ENCODE measurements at regions not wholly inside any gene's neighbourhood (a gene's known extent, or its start where the extent isn't known, plus 50 kb on each side); places are given as distances from the start of the nearest gene placed in this dataset.
"Not testable (repeated sequence)": the region's sequence is repeated elsewhere in the genome, so short reads cannot be mapped to it uniquely, and the experiment has no call there.

GRCh38 chr16:52787709-52788108 lies 240.8 kb upstream of the TOX3 start:
- DNase-seq (ENCODE audit: low read depth): no peak

GRCh38 chr16:52786091-52786490 lies 239.1 kb upstream of the TOX3 start:
- no peak for DNase-seq (ENCODE audit: low read depth)

DNA sequence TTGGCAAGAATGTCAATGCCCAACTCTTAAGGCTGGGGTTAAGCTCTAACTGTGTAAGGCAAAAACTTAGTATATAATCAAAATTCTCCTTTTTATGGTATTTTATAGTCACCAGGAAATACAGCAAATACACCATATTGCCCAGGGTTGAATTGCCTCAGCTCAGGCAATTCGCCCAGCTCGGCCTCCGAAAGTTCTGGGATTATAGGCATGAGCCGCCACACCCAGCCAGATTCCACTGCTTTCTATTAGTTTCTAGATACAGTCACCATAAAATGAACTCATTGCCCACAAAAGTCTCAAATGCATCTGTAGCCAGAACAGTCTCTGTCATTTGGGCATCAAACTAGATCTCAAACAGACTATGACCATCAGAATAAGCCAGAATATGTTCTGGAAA lies 238.7 kb upstream of the TOX3 start:
- DNase-seq (ENCODE audit: low read depth): no peak

GRCh38 chr16:52783616-52784015 lies 236.7 kb upstream of the TOX3 start:
- no peak for DNase-seq (ENCODE audit: low read depth)

DNA sequence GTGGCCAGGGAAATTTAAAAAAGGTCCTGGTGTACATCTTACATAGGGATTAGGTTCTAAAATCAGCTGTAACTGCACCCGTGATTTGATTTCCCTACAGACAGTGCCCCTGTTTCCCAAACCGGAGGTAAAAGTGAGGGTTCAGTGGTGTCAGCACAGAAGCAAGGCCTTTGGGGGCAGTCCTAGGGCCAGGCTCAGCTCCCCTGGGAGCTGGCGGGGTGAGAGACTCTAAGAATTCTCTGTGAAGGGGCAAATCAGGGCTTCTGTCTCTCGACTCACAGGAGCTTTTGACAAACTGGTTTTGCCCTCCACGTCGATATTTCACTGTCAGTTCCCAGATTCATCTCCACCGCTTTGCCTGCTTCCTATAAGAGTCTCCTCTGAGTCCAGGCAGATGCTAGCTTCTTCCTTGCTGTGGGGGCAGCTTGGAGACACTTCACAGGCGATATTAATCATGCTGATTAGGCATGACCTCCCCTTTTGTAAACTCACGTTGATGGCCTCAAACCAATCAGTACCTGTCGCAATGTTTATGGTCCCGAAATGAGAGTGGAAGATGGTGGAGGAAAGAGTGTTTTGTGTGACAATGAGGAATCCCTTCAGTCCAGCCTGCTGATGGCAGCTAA lies 234.2 kb upstream of the TOX3 start:
- no peak for DNase-seq (ENCODE audit: low read depth)

DNA sequence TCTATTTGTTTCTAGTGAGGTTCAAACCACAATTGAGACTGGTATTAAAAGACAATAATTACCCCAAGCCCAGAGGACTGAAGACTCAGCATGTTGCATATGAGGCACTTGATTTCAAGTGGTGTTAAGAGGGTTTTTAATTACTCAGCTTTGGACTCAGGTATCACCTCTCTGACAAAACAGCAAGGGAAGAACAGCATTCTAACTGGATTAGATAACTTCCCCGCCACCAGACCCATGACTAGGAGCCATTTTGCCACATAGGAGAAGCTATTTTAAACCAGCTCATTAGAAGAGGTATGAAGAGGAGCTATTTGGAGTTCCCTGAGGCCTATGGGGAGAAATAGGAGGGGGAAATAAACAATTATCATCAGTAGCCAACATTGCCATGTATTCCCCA lies 226.1 kb upstream of the TOX3 start:
- DNase-seq (ENCODE audit: low read depth): no peak

DNA sequence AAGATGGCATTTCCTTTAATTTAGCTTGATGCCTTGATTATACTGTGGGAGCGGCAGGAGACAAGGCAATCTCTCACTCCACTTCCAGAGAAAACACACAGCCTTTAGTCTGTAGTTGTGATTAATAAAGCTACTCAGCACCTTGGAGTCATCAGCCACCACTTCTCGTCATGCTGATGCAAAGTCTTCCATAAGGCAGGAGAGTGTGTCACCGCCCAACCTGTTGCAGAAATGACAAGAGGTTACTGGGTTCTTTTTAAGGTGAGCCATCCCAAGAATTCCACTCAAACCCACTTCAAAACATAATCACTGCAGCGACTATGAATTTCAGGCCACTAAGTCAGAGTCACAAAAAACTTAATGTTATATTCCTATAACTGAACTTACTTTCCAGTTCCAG lies 223.9 kb upstream of the TOX3 start:
- DNase-seq (ENCODE audit: low read depth): no peak

DNA sequence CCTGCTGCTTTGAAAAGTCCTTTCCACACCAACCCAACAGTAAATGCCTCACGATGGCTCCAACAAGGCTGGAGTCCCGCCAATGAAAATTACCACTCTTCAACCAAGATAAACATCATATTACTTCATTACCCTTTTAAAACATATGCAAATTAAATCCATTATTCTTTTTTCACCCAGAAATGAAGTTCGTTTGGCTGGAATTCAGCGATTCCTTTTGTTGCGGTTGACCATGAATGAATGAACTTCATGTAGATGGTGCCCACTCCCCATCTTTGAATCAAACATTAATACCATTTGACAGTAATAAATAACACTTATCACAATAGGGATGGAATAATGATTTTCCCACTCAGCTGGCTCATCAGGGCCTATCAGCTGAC lies 211.5 kb upstream of the TOX3 start:
- DNase-seq (ENCODE audit: low read depth): no peak

GRCh38 chr16:52757746-52758472 lies 211.0 kb upstream of the TOX3 start:
- no peak for DNase-seq (ENCODE audit: low read depth)

DNA sequence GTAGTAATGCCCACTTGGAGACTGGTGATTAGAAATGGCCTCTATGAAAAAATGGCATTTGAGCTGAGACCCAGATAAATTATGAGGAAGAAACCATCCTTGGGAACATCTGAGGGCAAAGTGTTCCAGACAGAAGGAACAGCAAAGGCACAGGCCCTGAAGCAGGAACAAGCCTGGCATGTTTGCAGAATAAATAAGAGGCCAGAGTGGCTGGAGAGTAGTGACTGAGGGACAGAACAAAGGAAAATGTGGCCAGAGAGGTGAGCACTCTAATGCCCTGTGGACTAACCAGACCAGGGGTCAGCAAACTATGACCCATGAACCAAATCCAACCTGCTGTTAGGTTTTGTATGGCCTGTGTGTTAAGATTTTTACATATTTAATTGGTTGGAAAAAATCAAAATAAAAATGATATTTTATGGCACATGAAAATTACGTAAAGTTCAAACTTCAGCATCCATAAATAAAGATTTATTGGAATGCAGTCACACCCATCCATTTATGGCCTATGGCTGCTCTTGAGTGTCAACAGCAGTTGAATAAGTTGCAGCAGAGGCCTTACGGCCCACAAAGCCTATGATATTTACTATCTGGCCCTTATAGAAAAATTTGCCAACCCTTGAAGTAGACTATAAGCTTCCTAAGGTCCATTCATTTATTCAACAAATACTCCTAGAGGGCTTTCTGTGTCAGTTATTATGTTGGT lies 210.0 kb upstream of the TOX3 start:
- no peak for DNase-seq (ENCODE audit: low read depth)

DNA sequence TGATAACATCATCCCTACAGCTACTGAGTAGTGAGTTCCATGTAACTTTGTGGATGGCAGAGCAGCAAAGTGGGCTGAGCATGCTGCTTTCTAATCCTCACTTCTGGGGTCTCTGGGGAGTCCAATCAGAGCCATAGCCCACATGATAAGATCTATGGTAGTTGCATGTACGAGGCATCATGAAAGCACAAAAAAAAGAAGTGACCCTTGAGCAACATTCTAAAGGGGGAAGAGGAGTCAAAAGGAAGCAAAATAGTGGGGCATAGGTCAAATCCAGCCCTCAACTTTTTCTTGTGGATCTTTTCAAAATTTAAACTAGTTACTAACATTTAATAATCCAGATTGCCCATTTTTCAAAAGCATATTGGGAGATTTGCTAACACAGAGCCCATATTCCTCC lies 208.5 kb upstream of the TOX3 start:
- DNase-seq (ENCODE audit: low read depth): no peak

DNA sequence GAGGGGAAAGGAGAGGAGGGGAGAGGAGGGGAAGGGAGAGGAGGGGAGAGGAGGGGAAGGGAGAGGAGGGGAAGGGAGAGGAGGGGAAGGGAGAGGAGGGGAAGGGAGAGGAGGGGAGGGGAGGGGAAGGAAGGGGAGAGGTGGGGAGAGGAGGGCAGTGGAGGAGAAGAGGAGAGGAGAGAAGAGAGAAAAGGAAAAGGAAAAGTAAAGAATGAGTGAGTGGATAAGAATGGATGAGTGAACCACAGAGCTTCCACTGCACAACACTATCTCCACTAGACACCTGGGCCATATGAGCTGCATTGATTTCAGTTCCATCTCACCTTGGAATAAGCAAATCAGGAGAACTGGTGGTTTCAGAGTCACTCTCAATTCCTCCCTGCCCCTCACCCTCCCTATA lies 204.1 kb upstream of the TOX3 start:
- DNase-seq (ENCODE audit: low read depth): no peak

DNA sequence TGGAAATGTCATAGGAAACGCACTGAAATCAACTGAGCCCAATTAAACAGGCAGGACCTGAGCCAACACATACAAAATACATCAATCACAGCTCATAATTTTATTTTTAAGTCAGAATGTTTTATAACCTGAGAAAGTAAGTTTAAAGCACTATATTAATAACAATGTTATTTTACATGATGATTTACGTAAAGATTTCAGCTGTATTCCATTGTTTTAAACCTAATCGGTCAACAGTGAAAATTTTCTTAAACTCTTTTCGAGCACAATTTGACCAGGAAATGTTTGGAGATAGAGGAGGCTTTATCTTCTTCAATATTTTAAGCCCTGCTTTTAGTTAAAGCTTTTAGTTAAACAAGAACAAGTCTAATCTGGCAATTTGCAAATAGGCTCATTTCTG lies 201.8 kb upstream of the TOX3 start:
- DNase-seq (ENCODE audit: low read depth): no peak

- no peak for DNase-seq (ENCODE audit: low read depth)
These were observed 200.2 kb upstream of the TOX3 start for GRCh38 chr16:52747088-52747595.

- no peak for DNase-seq (ENCODE audit: low read depth)
These were observed 196.8 kb upstream of the TOX3 start for GRCh38 chr16:52743707-52744106.

GRCh38 chr16:52742608-52743170 lies 195.7 kb upstream of the TOX3 start:
- no peak for DNase-seq (ENCODE audit: low read depth)

GRCh38 chr16:52742052-52742451 lies 195.1 kb upstream of the TOX3 start:
- no peak for DNase-seq (ENCODE audit: low read depth)

DNA sequence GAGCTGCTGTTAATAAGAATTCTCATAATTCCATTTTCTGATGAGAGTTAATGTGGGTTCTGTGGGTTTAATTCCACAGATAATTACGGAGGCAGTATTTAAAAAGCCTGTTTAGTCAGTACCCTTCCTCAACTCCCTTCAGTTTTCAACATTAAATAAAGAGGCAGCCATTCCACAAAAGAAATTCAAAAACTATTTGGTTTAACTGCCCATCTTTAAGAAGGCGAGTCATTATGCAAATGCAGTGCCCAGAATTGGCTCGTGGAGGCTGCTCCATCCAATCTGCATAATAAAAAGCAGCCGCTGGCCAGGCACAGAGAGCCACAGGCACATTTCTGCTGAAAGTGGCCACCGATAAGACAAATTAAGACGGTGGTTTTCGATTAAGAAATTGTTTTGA lies 194.4 kb upstream of the TOX3 start:
- DNase-seq (ENCODE audit: low read depth): no peak

DNA sequence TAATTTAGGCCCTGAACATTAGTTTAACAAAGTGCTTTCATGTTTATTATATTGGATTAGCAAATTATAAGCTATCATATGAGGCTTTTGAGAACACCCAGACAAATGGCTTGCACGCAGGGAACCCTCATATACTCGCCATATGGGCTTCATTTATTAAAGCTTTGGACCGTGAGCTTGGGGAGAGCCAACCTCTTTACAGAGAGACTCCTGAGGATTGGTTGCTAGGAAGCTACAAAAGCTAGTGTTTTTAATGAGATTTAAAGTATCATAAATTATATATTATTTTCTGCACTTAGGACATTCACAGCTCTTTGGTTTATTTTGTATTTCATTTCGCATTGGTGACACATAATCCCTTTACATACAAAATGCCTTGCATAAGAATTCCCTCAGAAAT lies 193.8 kb upstream of the TOX3 start:
- no peak for DNase-seq (ENCODE audit: low read depth)

- no peak for DNase-seq (ENCODE audit: low read depth)
These were observed 193.4 kb upstream of the TOX3 start for GRCh38 chr16:52740333-52740732.

- not testable (repeated sequence) for DNase-seq (ENCODE audit: low read depth)
These were observed 192.0 kb upstream of the TOX3 start for GRCh38 chr16:52738992-52739391.

DNA sequence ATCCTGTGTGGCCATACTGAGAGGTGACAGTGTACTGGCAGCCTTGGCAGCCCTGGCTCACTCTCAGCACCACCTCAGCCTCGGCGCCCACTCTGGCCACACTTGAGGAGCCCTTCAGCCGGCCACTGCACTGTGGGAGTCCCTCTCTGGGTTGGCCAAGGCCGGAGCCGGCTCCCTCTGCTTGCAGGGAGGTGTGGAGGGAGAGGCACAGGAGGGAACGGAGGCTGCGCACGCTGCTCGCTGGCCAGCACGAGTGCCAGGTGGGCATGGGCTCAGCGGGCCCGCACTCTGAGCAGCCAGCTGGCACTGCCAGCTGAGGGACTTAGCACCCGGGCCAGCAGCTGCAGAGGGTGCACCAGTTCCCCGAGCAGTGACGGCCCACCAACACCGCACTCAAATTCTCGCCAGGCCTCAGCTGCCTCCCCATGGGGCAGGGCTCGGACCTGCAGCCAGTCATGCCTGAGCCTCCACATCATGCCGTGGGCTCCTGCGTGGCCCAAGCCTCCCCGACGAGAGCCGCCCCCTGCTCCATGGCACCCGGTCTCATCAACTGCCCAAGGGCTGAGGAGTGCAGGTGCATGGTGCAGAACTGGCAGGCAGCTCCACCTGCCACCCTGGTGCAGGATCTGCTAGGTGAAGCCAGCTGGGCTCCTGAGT lies 184.4 kb upstream of the TOX3 start:
- no peak for DNase-seq (ENCODE audit: low read depth)

Data from Daoy (cell line).